ENCODE measurements at regions not wholly inside any gene's neighbourhood (a gene's known extent, or its start where the extent isn't known, plus 50 kb on each side); places are given as distances from the start of the nearest gene placed in this dataset.

DNA sequence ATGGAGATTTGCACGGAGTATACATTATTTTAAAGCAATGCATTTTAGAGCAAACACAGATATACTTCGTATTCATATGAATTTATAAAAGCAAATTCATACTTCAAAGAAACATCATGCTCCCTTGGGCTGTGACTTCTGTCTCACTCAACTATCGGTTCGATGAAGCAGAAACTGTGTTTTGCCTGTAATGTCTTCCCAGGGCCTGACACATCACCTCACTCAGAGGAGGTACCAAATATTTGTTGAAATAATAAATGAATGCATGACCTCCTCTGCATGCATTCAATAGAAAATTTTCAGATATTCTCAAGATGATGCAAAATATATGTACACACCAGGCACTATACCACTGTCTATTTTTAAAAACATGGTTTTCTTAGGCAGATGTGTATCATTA is 432.7 kb downstream of the EFNB2 start:
- no peaks in the 10 kb centered on the region for H3K79me2 ChIP-seq (replicated peaks; ENCODE audit: insufficient read depth)
- H3K27ac Mint-ChIP-seq, result no peak overlapping the region
- H3K4me1 ChIP-seq (ENCODE audit: insufficient read depth), result peaks cover 42% of the 10 kb centered on the region
- peaks cover 6% of the 10 kb centered on the region for H3K27me3 Mint-ChIP-seq (ENCODE audit: insufficient read depth, low read depth, poor library complexity)
- peaks cover 4% of the 10 kb centered on the region; the same call in 1 of the 3 replicates for H3K36me3 Mint-ChIP-seq (ENCODE audit: low read depth)
- peaks cover 53% of the 10 kb centered on the region for H3K4me1 Mint-ChIP-seq
- H3F3A ChIP-seq (replicated peaks; ENCODE audit: low read depth), result peaks cover 5% of the 10 kb centered on the region; the same call in 1 of the 2 replicates
- no peaks in the 10 kb centered on the region for H3K27me3 ChIP-seq (ENCODE audit: insufficient read depth)
- no peaks in the 10 kb centered on the region for H4K20me1 ChIP-seq (replicated peaks; ENCODE audit: insufficient read depth)
- H3K9me2 ChIP-seq (ENCODE audit: insufficient read depth), result no peaks in the 10 kb centered on the region; the same call in 1 of the 2 replicates
- ATAC-seq (no peak), DNase-seq (ENCODE audit: low spot score) (no peak)
- no peak overlapping the region for H3K4me2 ChIP-seq
- H3K4me3 Mint-ChIP-seq, result no peak overlapping the region
- H2AFZ ChIP-seq, result no peak overlapping the region
- H3K36me3 ChIP-seq (ENCODE audit: insufficient read depth), result no peaks in the 10 kb centered on the region
- TF ChIP-seq EZH2phosphoT487 (IDR thresholded peaks at IDR 0.05; ENCODE audit: unreplicated experiment) (no peak), JUNB (IDR thresholded peaks at IDR 0.05; ENCODE audit: unreplicated experiment) (no peak), ZNF114 (CRISPR knock-in tag; IDR thresholded peaks at IDR 0.05) (no peak), CREB1 (CRISPR knock-in tag; IDR thresholded peaks at IDR 0.05; ENCODE audit: low read depth) (no peak), NANOG (IDR thresholded peaks at IDR 0.05; ENCODE audit: borderline replicate concordance) (no peak), ZNF331 (CRISPR knock-in tag; IDR thresholded peaks at IDR 0.05; ENCODE audit: low read depth) (no peak), STAT1 (IDR thresholded peaks at IDR 0.05; ENCODE audit: unreplicated experiment) (no peak), POLR2AphosphoS5 (IDR thresholded peaks at IDR 0.05; ENCODE audit: low read depth) (no peak), EZH2 (IDR thresholded peaks at IDR 0.05; ENCODE audit: low read depth, unreplicated experiment) (no peak)
- TF ChIP-seq, protein P1, sequence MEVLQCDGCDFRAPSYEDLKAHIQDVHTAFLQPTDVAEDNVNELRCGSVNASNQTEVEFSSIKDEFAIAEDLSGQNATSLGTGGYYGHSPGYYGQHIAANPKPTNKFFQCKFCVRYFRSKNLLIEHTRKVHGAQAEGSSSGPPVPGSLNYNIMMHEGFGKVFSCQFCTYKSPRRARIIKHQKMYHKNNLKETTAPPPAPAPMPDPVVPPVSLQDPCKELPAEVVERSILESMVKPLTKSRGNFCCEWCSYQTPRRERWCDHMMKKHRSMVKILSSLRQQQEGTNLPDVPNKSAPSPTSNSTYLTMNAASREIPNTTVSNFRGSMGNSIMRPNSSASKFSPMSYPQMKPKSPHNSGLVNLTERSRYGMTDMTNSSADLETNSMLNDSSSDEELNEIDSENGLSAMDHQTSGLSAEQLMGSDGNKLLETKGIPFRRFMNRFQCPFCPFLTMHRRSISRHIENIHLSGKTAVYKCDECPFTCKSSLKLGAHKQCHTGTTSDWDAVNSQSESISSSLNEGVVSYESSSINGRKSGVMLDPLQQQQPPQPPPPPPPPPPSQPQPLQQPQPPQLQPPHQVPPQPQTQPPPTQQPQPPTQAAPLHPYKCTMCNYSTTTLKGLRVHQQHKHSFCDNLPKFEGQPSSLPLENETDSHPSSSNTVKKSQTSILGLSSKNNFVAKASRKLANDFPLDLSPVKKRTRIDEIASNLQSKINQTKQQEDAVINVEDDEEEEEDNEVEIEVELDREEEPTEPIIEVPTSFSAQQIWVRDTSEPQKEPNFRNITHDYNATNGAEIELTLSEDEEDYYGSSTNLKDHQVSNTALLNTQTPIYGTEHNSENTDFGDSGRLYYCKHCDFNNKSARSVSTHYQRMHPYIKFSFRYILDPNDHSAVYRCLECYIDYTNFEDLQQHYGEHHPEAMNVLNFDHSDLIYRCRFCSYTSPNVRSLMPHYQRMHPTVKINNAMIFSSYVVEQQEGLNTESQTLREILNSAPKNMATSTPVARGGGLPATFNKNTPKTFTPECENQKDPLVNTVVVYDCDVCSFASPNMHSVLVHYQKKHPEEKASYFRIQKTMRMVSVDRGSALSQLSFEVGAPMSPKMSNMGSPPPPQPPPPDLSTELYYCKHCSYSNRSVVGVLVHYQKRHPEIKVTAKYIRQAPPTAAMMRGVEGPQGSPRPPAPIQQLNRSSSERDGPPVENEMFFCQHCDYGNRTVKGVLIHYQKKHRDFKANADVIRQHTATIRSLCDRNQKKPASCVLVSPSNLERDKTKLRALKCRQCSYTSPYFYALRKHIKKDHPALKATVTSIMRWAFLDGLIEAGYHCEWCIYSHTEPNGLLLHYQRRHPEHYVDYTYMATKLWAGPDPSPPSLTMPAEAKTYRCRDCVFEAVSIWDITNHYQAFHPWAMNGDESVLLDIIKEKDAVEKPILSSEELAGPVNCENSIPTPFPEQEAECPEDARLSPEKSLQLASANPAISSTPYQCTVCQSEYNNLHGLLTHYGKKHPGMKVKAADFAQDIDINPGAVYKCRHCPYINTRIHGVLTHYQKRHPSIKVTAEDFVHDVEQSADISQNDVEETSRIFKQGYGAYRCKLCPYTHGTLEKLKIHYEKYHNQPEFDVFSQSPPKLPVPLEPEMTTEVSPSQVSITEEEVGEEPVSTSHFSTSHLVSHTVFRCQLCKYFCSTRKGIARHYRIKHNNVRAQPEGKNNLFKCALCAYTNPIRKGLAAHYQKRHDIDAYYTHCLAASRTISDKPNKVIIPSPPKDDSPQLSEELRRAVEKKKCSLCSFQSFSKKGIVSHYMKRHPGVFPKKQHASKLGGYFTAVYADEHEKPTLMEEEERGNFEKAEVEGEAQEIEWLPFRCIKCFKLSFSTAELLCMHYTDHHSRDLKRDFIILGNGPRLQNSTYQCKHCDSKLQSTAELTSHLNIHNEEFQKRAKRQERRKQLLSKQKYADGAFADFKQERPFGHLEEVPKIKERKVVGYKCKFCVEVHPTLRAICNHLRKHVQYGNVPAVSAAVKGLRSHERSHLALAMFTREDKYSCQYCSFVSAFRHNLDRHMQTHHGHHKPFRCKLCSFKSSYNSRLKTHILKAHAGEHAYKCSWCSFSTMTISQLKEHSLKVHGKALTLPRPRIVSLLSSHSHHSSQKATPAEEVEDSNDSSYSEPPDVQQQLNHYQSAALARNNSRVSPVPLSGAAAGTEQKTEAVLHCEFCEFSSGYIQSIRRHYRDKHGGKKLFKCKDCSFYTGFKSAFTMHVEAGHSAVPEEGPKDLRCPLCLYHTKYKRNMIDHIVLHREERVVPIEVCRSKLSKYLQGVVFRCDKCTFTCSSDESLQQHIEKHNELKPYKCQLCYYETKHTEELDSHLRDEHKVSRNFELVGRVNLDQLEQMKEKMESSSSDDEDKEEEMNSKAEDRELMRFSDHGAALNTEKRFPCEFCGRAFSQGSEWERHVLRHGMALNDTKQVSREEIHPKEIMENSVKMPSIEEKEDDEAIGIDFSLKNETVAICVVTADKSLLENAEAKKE (CRISPR knock-in tag; IDR thresholded peaks at IDR 0.05), result no peak
- TF ChIP-seq, protein P2, sequence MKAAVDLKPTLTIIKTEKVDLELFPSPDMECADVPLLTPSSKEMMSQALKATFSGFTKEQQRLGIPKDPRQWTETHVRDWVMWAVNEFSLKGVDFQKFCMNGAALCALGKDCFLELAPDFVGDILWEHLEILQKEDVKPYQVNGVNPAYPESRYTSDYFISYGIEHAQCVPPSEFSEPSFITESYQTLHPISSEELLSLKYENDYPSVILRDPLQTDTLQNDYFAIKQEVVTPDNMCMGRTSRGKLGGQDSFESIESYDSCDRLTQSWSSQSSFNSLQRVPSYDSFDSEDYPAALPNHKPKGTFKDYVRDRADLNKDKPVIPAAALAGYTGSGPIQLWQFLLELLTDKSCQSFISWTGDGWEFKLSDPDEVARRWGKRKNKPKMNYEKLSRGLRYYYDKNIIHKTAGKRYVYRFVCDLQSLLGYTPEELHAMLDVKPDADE (IDR thresholded peaks at IDR 0.05), result no peak
- TF ChIP-seq, protein P3, sequence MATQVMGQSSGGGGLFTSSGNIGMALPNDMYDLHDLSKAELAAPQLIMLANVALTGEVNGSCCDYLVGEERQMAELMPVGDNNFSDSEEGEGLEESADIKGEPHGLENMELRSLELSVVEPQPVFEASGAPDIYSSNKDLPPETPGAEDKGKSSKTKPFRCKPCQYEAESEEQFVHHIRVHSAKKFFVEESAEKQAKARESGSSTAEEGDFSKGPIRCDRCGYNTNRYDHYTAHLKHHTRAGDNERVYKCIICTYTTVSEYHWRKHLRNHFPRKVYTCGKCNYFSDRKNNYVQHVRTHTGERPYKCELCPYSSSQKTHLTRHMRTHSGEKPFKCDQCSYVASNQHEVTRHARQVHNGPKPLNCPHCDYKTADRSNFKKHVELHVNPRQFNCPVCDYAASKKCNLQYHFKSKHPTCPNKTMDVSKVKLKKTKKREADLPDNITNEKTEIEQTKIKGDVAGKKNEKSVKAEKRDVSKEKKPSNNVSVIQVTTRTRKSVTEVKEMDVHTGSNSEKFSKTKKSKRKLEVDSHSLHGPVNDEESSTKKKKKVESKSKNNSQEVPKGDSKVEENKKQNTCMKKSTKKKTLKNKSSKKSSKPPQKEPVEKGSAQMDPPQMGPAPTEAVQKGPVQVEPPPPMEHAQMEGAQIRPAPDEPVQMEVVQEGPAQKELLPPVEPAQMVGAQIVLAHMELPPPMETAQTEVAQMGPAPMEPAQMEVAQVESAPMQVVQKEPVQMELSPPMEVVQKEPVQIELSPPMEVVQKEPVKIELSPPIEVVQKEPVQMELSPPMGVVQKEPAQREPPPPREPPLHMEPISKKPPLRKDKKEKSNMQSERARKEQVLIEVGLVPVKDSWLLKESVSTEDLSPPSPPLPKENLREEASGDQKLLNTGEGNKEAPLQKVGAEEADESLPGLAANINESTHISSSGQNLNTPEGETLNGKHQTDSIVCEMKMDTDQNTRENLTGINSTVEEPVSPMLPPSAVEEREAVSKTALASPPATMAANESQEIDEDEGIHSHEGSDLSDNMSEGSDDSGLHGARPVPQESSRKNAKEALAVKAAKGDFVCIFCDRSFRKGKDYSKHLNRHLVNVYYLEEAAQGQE (IDR thresholded peaks at IDR 0.05; ENCODE audit: unreplicated experiment), result no peak
- TF ChIP-seq, protein P4, sequence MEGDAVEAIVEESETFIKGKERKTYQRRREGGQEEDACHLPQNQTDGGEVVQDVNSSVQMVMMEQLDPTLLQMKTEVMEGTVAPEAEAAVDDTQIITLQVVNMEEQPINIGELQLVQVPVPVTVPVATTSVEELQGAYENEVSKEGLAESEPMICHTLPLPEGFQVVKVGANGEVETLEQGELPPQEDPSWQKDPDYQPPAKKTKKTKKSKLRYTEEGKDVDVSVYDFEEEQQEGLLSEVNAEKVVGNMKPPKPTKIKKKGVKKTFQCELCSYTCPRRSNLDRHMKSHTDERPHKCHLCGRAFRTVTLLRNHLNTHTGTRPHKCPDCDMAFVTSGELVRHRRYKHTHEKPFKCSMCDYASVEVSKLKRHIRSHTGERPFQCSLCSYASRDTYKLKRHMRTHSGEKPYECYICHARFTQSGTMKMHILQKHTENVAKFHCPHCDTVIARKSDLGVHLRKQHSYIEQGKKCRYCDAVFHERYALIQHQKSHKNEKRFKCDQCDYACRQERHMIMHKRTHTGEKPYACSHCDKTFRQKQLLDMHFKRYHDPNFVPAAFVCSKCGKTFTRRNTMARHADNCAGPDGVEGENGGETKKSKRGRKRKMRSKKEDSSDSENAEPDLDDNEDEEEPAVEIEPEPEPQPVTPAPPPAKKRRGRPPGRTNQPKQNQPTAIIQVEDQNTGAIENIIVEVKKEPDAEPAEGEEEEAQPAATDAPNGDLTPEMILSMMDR (conservative IDR thresholded peaks at IDR 0.05; ENCODE audit: low read depth in 2 of 2), result no peak
- H3K4me3 ChIP-seq, result no peak overlapping the region
- no peak overlapping the region for H3K27ac ChIP-seq (ENCODE audit: low read depth)
- H3K9me3 Mint-ChIP-seq, result no peaks in the 10 kb centered on the region; the same call in 2 of the 3 replicates

Measured in GM23338 (cell line).